RWPE1 (cell line): ENCODE measurements at regions not wholly inside any gene's neighbourhood (a gene's known extent, or its start where the extent isn't known, plus 50 kb on each side); places are given as distances from the start of the nearest gene placed in this dataset.

Experiments
- CTCF ChIA-PET: fragments of 350-600 bp; sonication (Branson Sonifier 250); formaldehyde crosslinking; extraction: SDS; loops from one replicate; lab custom pipeline; 2021; lab: Yijun Ruan, JAX
- POLR2A ChIA-PET: fragments of 400-600 bp; formaldehyde crosslinking; extraction: SDS; loops from one replicate; lab custom pipeline; 2020; ENCODE audit warnings: antibody characterized with exemption; ENCODE audit not compliant: low non-redundant PET; lab: Yijun Ruan, JAX
- DNase-seq: peaks from one replicate; pipeline ENCODE4 v3.0.0; 2012; ENCODE audit warnings: low spot score
- H3K27ac ChIP-seq: fragments of 450-650 bp; 2 replicates; pipeline ENCODE4 v1.5.1; 2017
- TF ChIP-seq, protein P1 (sequence below): fragments of 450-650 bp; conservative IDR thresholded peaks from 2 replicates; pipeline ENCODE4 v1.5.1; 2017; ENCODE audit warnings: low read depth, mild to moderate bottlenecking

DNA sequence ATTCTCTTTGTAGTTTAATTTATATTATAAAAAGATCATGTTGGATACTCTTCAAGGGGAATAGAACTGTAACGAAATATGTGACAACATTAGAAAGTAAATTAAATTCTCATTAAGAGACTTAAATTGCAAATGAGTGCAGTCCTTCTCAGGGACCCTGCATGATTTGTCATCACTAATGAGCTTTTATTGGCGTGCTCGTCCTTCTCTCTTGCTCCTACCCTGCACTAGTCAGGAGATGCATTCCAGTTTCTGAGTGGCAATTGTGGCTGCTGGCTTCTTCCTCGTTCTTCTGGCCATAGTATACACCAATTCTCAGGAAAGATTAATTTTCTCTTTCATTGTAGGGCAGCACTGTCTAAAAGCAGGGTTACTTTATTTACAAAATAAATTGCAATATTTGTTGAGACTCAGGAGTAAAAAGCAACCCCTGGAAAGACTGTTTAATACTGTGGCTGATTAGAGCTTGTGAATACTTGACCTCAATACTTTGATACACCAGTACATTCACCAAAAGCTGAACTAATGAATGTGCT lies 376.3 kb upstream of the CHD1 start:
- ChIA-PET CTCF (no interaction called here), POLR2A (no interaction called here)
- no peak overlapping the region for H3K27ac ChIP-seq
- DNase-seq: no peak
- TF ChIP-seq, protein P1, sequence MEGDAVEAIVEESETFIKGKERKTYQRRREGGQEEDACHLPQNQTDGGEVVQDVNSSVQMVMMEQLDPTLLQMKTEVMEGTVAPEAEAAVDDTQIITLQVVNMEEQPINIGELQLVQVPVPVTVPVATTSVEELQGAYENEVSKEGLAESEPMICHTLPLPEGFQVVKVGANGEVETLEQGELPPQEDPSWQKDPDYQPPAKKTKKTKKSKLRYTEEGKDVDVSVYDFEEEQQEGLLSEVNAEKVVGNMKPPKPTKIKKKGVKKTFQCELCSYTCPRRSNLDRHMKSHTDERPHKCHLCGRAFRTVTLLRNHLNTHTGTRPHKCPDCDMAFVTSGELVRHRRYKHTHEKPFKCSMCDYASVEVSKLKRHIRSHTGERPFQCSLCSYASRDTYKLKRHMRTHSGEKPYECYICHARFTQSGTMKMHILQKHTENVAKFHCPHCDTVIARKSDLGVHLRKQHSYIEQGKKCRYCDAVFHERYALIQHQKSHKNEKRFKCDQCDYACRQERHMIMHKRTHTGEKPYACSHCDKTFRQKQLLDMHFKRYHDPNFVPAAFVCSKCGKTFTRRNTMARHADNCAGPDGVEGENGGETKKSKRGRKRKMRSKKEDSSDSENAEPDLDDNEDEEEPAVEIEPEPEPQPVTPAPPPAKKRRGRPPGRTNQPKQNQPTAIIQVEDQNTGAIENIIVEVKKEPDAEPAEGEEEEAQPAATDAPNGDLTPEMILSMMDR: no peak

DNA sequence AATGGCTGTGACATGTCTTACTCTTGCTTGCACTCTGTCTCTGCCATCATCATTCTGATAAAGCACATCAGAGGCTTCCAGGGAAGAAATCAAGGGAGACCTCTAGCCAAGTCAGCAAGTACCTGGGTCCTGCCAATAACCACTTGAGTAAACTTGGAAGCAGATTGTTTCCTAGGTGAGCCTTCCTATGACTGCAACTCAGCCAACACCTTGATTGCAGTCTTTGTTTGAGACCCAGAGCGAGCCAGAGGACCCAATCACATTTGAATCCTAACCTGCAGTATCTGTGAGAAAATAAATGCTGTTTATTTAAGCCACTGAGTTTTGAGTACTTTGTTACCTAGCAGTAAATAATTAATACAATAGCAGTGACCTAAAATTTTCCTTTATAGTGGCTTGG lies 356.8 kb upstream of the CHD1 start:
- DNase-seq: no peak
- POLR2A ChIA-PET: no interaction called here
- TF ChIP-seq, protein P1: no peak
- no peak overlapping the region for H3K27ac ChIP-seq
- CTCF ChIA-PET: no interaction called here

DNA sequence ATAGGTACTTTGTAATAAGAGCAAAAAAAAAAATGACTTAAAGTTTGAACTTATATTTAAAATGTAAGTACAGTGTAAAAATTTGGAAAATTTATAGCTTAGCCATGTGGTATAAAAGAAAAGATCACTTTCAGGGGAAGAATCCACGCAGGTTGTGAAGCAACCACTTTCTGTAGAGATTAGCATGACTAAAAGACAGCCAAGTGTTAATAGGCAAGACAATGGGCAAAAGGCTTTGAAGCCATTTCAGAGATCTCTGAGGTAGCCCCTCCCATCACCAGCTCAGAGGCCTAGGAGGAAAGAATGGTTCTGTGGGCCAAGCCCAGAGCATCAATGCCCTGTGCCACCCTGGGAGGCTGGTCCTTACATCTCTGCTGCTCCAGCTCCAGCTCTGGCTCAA lies 346.3 kb upstream of the CHD1 start:
- DNase-seq: no peak
- TF ChIP-seq, protein P1: no peak
- POLR2A ChIA-PET: no interaction called here
- H3K27ac ChIP-seq: no peak overlapping the region
- CTCF ChIA-PET: no interaction called here

DNA sequence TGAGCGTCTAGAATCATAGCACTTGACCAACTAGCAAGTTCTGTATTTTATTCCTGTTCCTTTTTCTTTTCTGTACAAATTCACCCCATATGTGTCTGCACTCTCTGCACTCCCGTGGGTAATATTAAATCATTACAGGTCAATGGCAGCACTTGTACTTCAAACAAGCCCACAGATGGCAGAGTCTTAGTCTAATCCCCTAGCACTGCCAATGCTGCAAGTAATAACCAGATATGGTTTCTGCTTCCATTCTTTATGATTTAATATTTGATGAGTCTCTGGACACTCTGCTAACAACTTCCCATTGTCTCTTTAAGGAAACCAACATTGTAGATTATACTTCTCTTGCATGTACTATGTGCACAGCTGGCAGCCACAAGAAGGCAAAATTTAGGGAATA lies 343.8 kb upstream of the CHD1 start:
- DNase-seq: no peak
- no peak overlapping the region for H3K27ac ChIP-seq
- CTCF ChIA-PET: interaction anchor here (0.7 kb wide), 1 partner anchor 1853 kb away, joined by 5 read pairs; no protein-coding TSS in a partner anchor
- TF ChIP-seq, protein P1: no peak
- POLR2A ChIA-PET: no interaction called here

DNA sequence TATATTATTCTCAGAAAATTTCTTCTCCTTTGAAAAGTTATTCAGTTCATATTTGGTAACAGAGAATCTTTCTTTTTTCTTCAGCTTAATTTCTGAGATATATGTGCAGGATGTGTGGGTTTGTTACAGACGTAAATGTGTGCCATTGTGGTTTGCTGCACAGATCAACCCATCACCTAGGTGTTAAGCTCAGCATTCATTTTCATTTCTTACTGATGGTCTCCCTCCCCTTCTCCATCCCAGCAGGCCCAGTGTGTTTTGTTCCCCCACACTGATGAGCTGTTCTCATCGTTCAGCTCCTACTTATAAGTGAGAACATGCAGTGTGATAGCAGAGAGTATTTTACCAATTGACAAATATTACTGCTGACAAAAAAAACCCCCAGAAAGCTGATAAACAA lies 330.0 kb upstream of the CHD1 start:
- H3K27ac ChIP-seq: no peak overlapping the region
- DNase-seq: no peak
- ChIA-PET CTCF (interaction anchor here (0.7 kb wide), 2 partner anchors 1144 to 1461 kb away, joined by 4 to 5 read pairs; no protein-coding TSS in a partner anchor), POLR2A (no interaction called here)
- TF ChIP-seq, protein P1: no peak

DNA sequence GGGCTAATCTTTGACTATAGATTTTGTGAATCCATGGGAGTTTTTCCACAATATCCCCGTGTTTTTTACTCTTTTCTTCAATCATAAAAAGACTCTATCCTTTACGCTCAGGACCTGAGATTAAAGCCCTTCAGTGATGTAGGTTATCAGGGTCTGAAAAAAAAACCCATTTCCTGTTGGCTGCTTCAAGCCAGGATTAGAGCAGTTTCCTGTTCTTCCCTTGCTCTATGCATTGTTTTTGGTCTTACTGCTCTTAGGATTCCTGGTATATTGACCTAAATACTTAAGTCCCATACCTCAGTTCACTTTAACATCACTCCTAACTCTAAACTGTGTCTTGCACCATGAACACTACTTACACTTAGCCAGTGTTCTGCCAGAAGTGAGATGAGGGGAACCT lies 319.3 kb upstream of the CHD1 start:
- no peak overlapping the region for H3K27ac ChIP-seq
- no peak for DNase-seq
- CTCF ChIA-PET: interaction anchor here (0.7 kb wide), 1 partner anchor 925 kb away, joined by 5 read pairs; no protein-coding TSS in a partner anchor
- POLR2A ChIA-PET: no interaction called here
- TF ChIP-seq, protein P1: no peak
